VCaP (cell line): ENCODE measurements at regions not wholly inside any gene's neighbourhood (a gene's known extent, or its start where the extent isn't known, plus 50 kb on each side); places are given as distances from the start of the nearest gene placed in this dataset.

ENCODE experiments used
- H3K27ac ChIP-seq: fragments of 450-650 bp; 2 replicates; pipeline ENCODE4 v1.5.1; 2017
- CTCF ChIP-seq: fragments of 450-650 bp; conservative IDR thresholded peaks from 2 replicates; pipeline ENCODE4 v1.5.1; 2017; ENCODE audit warnings: mild to moderate bottlenecking, moderate library complexity

- no peak overlapping the region for H3K27ac ChIP-seq
- TF ChIP-seq CTCF = no peak
Measured at GRCh38 chr6:155549028-155549798, 93.6 kb upstream of the NOX3 start.

- TF ChIP-seq CTCF = no peak
Measured at GRCh38 chr6:155548576-155548975, 92.9 kb upstream of the NOX3 start.

GRCh38 chr6:155544677-155545076 lies 89.0 kb upstream of the NOX3 start:
- H3K27ac ChIP-seq = no peak overlapping the region
- no peak for TF ChIP-seq CTCF

More at GRCh38 chr6:155548576-155548975, 92.9 kb upstream of the NOX3 start:
- no peak overlapping the region for H3K27ac ChIP-seq

GRCh38 chr6:155543166-155543847 lies 87.7 kb upstream of the NOX3 start:
- H3K27ac ChIP-seq = no peak overlapping the region
- TF ChIP-seq CTCF = no peak

- no peak for TF ChIP-seq CTCF
Measured at GRCh38 chr6:155542036-155542435, 86.4 kb upstream of the NOX3 start.

GRCh38 chr6:155538708-155539390 lies 83.2 kb upstream of the NOX3 start:
- no peak overlapping the region for H3K27ac ChIP-seq
- no peak for TF ChIP-seq CTCF

More at GRCh38 chr6:155542036-155542435, 86.4 kb upstream of the NOX3 start:
- no peak overlapping the region for H3K27ac ChIP-seq

GRCh38 chr6:155534678-155535077 lies 79.0 kb upstream of the NOX3 start:
- TF ChIP-seq CTCF = no peak
- H3K27ac ChIP-seq = no peak overlapping the region
